Mesothelial cell of epicardium (in vitro differentiated cells): ENCODE measurements at regions not wholly inside any gene's neighbourhood (a gene's known extent, or its start where the extent isn't known, plus 50 kb on each side); places are given as distances from the start of the nearest gene placed in this dataset.

ENCODE experiments used
- DNase-seq, 2 experiments: peaks; one replicate each; pipeline ENCODE4 v3.0.0; 2021; ENCODE audit warnings: low spot score in 2 of 2; ENCODE audit not compliant: unreplicated experiment in 2 of 2
- H3K27ac Mint-ChIP-seq: 2 replicates; pipeline ENCODE4 v1.8.0; 2021; ENCODE audit warnings: mixed read lengths
- H3K27me3 Mint-ChIP-seq: 2 replicates; pipeline ENCODE4 v1.8.0; 2021; ENCODE audit warnings: low read depth, mixed read lengths
- H3K36me3 Mint-ChIP-seq: 2 replicates; pipeline ENCODE4 v1.8.0; 2021; ENCODE audit warnings: mixed read lengths
- H3K4me1 Mint-ChIP-seq: 2 replicates; pipeline ENCODE4 v1.8.0; 2021; ENCODE audit warnings: mixed read lengths
- H3K4me3 Mint-ChIP-seq: 2 replicates; pipeline ENCODE4 v1.8.0; 2021; ENCODE audit warnings: mild to moderate bottlenecking, moderate library complexity, mixed read lengths
- H3K9me3 Mint-ChIP-seq: 2 replicates; pipeline ENCODE4 v1.8.0; 2021; ENCODE audit warnings: mixed read lengths
- CTCF ChIP-seq: fragments of 200-600 bp; sonication (generic); IDR thresholded peaks from one replicate; pipeline ENCODE4 v1.5.0; 2021; ENCODE audit warnings: antibody characterized with exemption; ENCODE audit not compliant: unreplicated experiment

GRCh38 chr5:116651653-116652052 is 77.0 kb upstream of the SEMA6A start:
- H3K9me3 Mint-ChIP-seq = no peaks in the 10 kb centered on the region
- H3K27me3 Mint-ChIP-seq = no peaks in the 10 kb centered on the region
- H3K36me3 Mint-ChIP-seq = no peaks in the 10 kb centered on the region
- no peak for DNase-seq
- H3K4me1 Mint-ChIP-seq = peaks cover 23% of the 10 kb centered on the region
- H3K27ac Mint-ChIP-seq = no peak overlapping the region
- no peak for TF ChIP-seq CTCF
- no peak overlapping the region for H3K4me3 Mint-ChIP-seq

GRCh38 chr5:116650964-116651363 is 76.3 kb upstream of the SEMA6A start:
- no peak for TF ChIP-seq CTCF
- no peak overlapping the region for H3K27ac Mint-ChIP-seq
- H3K4me3 Mint-ChIP-seq = no peak overlapping the region
- H3K36me3 Mint-ChIP-seq = no peaks in the 10 kb centered on the region
- no peaks in the 10 kb centered on the region for H3K9me3 Mint-ChIP-seq
- peaks cover 23% of the 10 kb centered on the region for H3K4me1 Mint-ChIP-seq
- no peaks in the 10 kb centered on the region for H3K27me3 Mint-ChIP-seq
- DNase-seq = no peak

- Mint-ChIP-seq H3K4me1 (peaks cover 23% of the 10 kb centered on the region), H3K4me3 (no peak overlapping the region)
- no peak for TF ChIP-seq CTCF
These were observed 75.9 kb upstream of the SEMA6A start for GRCh38 chr5:116650544-116650943.

GRCh38 chr5:116646611-116647289 is 72.1 kb upstream of the SEMA6A start:
- TF ChIP-seq CTCF = no peak
- Mint-ChIP-seq H3K36me3 (no peaks in the 10 kb centered on the region), H3K27me3 (no peaks in the 10 kb centered on the region), H3K4me1 (peaks cover 3% of the 10 kb centered on the region), H3K27ac (no peak overlapping the region), H3K9me3 (no peaks in the 10 kb centered on the region), H3K4me3 (no peak overlapping the region)
- no peak for DNase-seq

More at GRCh38 chr5:116650544-116650943, 75.9 kb upstream of the SEMA6A start:
- Mint-ChIP-seq H3K9me3 (no peaks in the 10 kb centered on the region), H3K36me3 (no peaks in the 10 kb centered on the region), H3K27me3 (no peaks in the 10 kb centered on the region), H3K27ac (no peak overlapping the region)
- DNase-seq = no peak

- Mint-ChIP-seq H3K4me1 (no peaks in the 10 kb centered on the region), H3K27me3 (no peaks in the 10 kb centered on the region), H3K36me3 (no peaks in the 10 kb centered on the region), H3K4me3 (no peak overlapping the region), H3K9me3 (no peaks in the 10 kb centered on the region), H3K27ac (no peak overlapping the region)
- DNase-seq = no peak
- TF ChIP-seq CTCF = no peak
These were observed 71.0 kb upstream of the SEMA6A start for GRCh38 chr5:116645627-116646026.

GRCh38 chr5:116640236-116640635 is 65.6 kb upstream of the SEMA6A start:
- DNase-seq = no peak
- peaks cover 4% of the 10 kb centered on the region for H3K9me3 Mint-ChIP-seq
- no peak overlapping the region for H3K4me3 Mint-ChIP-seq
- H3K4me1 Mint-ChIP-seq = no peaks in the 10 kb centered on the region
- no peaks in the 10 kb centered on the region for H3K27me3 Mint-ChIP-seq
- no peaks in the 10 kb centered on the region for H3K36me3 Mint-ChIP-seq
- TF ChIP-seq CTCF = no peak
- no peak overlapping the region for H3K27ac Mint-ChIP-seq
